Progenitor cell of endocrine pancreas (in vitro differentiated cells): ENCODE measurements at regions not wholly inside any gene's neighbourhood (a gene's known extent, or its start where the extent isn't known, plus 50 kb on each side); places are given as distances from the start of the nearest gene placed in this dataset.

Source experiments
- DNase-seq: peaks from one replicate; pipeline ENCODE4 v3.0.0; 2021; ENCODE audit warnings: low spot score; ENCODE audit not compliant: unreplicated experiment
- H3K27ac Mint-ChIP-seq: 2 replicates; pipeline ENCODE4 v1.8.0; 2021; ENCODE audit warnings: mild to moderate bottlenecking, moderate library complexity, mixed read lengths
- H3K27me3 Mint-ChIP-seq: 2 replicates; pipeline ENCODE4 v1.8.0; 2021; ENCODE audit warnings: mixed read lengths
- H3K36me3 Mint-ChIP-seq: 2 replicates; pipeline ENCODE4 v1.8.0; 2022; ENCODE audit warnings: mixed read lengths; ENCODE audit not compliant: insufficient read depth
- H3K4me1 Mint-ChIP-seq: 2 replicates; pipeline ENCODE4 v1.8.0; 2021; ENCODE audit warnings: low read depth, mixed read lengths
- H3K4me3 Mint-ChIP-seq: 2 replicates; pipeline ENCODE4 v1.8.0; 2021; ENCODE audit warnings: low read depth, mild to moderate bottlenecking, moderate library complexity, mixed read lengths
- H3K9me3 Mint-ChIP-seq: 2 replicates; pipeline ENCODE4 v1.8.0; 2021; ENCODE audit warnings: low read depth, mixed read lengths
- CTCF ChIP-seq: fragments of 200-600 bp; sonication (generic); IDR thresholded peaks from one replicate; pipeline ENCODE4 v1.5.0; 2021; ENCODE audit warnings: antibody characterized with exemption, mild to moderate bottlenecking; ENCODE audit not compliant: unreplicated experiment

GRCh38 chr5:27928060-27928459 is 889.7 kb upstream of the CDH9 start:
- DNase-seq = no peak
- Mint-ChIP-seq H3K4me3 (no peak overlapping the region), H3K9me3 (no peaks in the 10 kb centered on the region), H3K4me1 (no peaks in the 10 kb centered on the region), H3K27me3 (no peaks in the 10 kb centered on the region), H3K27ac (no peak overlapping the region), H3K36me3 (no peaks in the 10 kb centered on the region)
- TF ChIP-seq CTCF = no peak

DNA sequence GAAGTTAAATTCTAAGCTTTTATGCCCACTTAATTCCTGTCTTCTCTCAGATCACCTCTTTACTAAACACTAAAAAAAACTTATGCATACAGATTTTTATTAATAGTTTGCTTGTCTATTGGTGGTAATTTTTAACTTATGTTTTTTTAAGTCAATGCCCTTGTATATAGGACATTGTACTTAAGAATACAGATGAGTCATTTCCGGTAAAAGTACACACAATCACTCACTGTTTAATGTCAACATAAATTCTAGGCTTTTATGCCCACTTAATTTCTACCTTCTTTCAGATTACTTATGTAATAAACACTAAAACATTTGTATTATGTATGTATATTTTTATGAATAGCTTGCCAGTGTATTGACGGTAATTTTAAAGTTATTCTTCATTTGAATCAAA is 872.8 kb upstream of the CDH9 start:
- Mint-ChIP-seq H3K36me3 (no peaks in the 10 kb centered on the region), H3K4me3 (no peak overlapping the region), H3K27ac (no peak overlapping the region), H3K4me1 (peaks cover 9% of the 10 kb centered on the region), H3K27me3 (no peaks in the 10 kb centered on the region), H3K9me3 (peaks cover 4% of the 10 kb centered on the region)
- DNase-seq = no peak
- TF ChIP-seq CTCF = no peak

DNA sequence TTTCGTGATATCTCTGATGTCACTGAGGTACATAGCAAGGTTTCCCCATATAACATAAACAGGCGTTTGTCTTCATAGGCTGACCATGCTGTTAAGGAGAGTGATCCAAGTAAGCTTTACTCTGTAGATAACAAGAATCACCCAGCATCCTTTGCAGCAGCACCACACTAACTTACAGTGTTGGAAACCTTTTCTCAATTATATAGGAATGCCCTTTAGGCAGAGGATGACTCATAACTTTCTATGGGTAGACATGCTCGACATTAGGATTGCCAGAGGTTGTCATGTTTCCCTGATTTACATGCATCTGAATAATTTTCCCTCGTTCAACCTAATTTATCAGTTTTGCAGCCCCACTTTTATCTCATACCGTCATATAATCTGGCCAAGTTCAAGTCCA is 870.0 kb upstream of the CDH9 start:
- no peak for DNase-seq
- Mint-ChIP-seq H3K36me3 (no peaks in the 10 kb centered on the region), H3K4me3 (no peak overlapping the region), H3K9me3 (peaks cover 6% of the 10 kb centered on the region), H3K27ac (no peak overlapping the region), H3K4me1 (peaks cover 9% of the 10 kb centered on the region), H3K27me3 (no peaks in the 10 kb centered on the region)
- TF ChIP-seq CTCF = no peak

- Mint-ChIP-seq H3K4me1 (peaks cover 9% of the 10 kb centered on the region), H3K36me3 (no peaks in the 10 kb centered on the region), H3K27ac (peak overlapping the region; percentile 82), H3K4me3 (no peak overlapping the region), H3K9me3 (peaks cover 6% of the 10 kb centered on the region), H3K27me3 (no peaks in the 10 kb centered on the region)
- no peak for TF ChIP-seq CTCF
- no peak for DNase-seq
These were observed 868.7 kb upstream of the CDH9 start for GRCh38 chr5:27906931-27907601.

DNA sequence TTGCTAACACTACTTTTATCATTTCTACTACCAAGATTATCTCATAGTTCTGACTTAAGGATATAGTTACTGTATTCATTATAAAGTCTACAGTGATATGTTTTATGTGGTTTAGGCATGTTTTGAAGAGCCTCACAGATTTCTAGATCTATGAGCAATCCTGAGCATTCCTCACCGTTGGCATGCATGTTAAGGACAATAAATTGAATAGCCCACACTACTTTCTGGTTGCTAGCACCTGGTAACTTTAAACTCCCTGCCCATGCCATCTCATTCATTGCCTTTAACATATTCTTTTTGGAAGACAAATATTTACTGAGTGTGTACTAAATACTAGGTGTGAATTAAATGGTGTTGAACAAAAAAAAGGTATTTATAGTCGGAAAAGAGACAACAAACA is 868.1 kb upstream of the CDH9 start:
- DNase-seq = no peak
- H3K9me3 Mint-ChIP-seq = peaks cover 9% of the 10 kb centered on the region
- peaks cover 9% of the 10 kb centered on the region for H3K4me1 Mint-ChIP-seq
- no peak overlapping the region for H3K4me3 Mint-ChIP-seq
- no peaks in the 10 kb centered on the region for H3K36me3 Mint-ChIP-seq
- H3K27ac Mint-ChIP-seq = peak overlapping the region; percentile 70
- TF ChIP-seq CTCF = no peak
- no peaks in the 10 kb centered on the region for H3K27me3 Mint-ChIP-seq
